ENCODE measurements at regions not wholly inside any gene's neighbourhood (a gene's known extent, or its start where the extent isn't known, plus 50 kb on each side); places are given as distances from the start of the nearest gene placed in this dataset.

- TF ChIP-seq, protein P1, sequence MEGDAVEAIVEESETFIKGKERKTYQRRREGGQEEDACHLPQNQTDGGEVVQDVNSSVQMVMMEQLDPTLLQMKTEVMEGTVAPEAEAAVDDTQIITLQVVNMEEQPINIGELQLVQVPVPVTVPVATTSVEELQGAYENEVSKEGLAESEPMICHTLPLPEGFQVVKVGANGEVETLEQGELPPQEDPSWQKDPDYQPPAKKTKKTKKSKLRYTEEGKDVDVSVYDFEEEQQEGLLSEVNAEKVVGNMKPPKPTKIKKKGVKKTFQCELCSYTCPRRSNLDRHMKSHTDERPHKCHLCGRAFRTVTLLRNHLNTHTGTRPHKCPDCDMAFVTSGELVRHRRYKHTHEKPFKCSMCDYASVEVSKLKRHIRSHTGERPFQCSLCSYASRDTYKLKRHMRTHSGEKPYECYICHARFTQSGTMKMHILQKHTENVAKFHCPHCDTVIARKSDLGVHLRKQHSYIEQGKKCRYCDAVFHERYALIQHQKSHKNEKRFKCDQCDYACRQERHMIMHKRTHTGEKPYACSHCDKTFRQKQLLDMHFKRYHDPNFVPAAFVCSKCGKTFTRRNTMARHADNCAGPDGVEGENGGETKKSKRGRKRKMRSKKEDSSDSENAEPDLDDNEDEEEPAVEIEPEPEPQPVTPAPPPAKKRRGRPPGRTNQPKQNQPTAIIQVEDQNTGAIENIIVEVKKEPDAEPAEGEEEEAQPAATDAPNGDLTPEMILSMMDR (IDR thresholded peaks at IDR 0.05) = no peak
Observed at GRCh38 chr2:105490204-105490603, 91.4 kb upstream of the FHL2 start.

GRCh38 chr2:105489168-105489878, 90.5 kb upstream of the FHL2 start:
- TF ChIP-seq, protein P1 (IDR thresholded peaks at IDR 0.05) = no peak

GRCh38 chr2:105488285-105488684, 89.4 kb upstream of the FHL2 start:
- TF ChIP-seq, protein P1 (IDR thresholded peaks at IDR 0.05) = no peak

DNA sequence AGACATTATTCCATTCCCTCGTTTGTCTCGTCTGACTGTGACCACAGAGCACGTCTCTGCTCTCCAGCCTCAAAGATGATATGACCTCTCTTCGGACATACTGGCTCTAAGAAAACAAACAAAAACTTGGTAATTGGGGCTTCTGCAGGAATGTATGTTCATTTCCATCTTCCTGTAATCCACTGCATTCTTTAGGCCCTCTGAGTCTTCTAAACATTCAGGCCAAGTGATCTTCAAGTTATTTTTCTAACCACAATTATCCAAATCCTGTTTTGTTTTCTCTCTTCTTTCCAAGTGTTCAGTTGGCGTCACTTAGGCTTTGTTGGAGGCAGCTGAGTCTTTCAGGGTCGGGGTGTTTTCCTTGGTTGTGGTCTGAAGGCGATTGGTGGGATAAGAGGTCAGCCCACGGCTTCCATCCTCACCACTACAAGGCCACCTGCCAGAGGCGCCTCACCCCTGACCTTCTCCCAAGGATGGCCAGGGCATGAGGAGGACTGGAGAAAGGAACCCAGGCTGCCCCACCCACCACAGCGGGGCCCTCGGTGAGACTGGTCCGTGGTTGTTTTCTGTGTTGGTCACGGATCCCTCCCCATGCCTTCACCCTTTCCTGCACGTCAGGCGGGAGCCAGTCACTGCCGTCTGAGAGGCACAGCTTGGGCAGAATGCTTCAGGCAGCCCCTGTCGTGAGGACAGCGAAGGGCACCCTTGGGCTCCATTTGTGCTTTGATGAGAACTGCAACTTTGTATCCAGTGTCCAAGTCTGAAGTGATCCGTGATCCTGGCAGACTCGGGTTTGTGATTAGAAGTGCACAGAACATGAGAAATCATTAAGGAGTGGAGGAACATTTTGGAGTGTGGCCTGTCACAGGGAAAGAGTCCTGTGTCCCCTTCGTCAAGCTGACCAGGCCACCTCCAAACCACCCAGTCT, 88.6 kb upstream of the FHL2 start:
- TF ChIP-seq, protein P1 (IDR thresholded peaks at IDR 0.05) = no peak

GRCh38 chr2:105486762-105487141, 87.9 kb upstream of the FHL2 start:
- TF ChIP-seq, protein P1 (IDR thresholded peaks at IDR 0.05) = no peak

DNA sequence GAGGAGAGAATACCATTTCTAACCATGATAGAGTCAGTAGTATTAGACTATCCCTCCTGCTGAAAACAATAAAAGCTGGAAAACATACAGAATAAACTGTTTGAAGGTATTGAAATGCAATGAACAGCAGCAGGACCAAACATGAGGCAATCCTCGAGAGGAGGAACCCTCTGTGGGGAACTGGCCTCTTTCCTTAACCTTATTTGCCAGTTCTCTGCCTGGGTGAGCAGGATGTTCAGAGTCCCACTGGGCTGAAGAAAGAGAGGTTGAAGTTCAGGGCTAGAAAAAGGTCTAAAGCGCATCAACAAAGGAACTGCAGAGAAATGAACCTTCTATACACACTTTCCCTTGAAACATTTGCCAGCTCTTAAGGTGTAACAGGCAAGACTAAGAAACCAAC, 79.8 kb upstream of the FHL2 start:
- TF ChIP-seq, protein P1 (IDR thresholded peaks at IDR 0.05) = no peak

GRCh38 chr2:105473011-105473410, 74.2 kb upstream of the FHL2 start:
- TF ChIP-seq, protein P1 (IDR thresholded peaks at IDR 0.05) = no peak

Measured in LNCAP (cell line).